ENCODE measurements at regions not wholly inside any gene's neighbourhood (a gene's known extent, or its start where the extent isn't known, plus 50 kb on each side); places are given as distances from the start of the nearest gene placed in this dataset.

GRCh38 chr9:111179577-111179976 is 141.3 kb upstream of the LPAR1 start:
- Histone ChIP-seq H3K9me3 (ENCODE audit: control insufficient read depth in 2 of 2, insufficient read depth in 1 of 2, low read length in 1 of 2) (no peaks in the 10 kb centered on the region), H3K27me3 (ENCODE audit: control insufficient read depth in 2 of 2, insufficient read depth in 1 of 2, low read length in 1 of 2) (no peaks in the 10 kb centered on the region), H3K27ac (ENCODE audit: low read depth in 1 of 2, low read length in 1 of 2) (no peak overlapping the region), H3K4me1 (ENCODE audit: control insufficient read depth in 2 of 2, insufficient read depth in 2 of 2, low read length in 2 of 2) (no peaks in the 10 kb centered on the region), H3K4me3 (ENCODE audit: low read length in 2 of 2) (no peak overlapping the region), H3K36me3 (ENCODE audit: control insufficient read depth in 2 of 2, insufficient read depth in 2 of 2, low read length in 1 of 2) (no peaks in the 10 kb centered on the region)
- WGBS: 22% methylated on average over 5 of the region's 5 CpGs
- DNase-seq (ENCODE audit: low read depth in 6 of 9, low spot score in 9 of 9): no peak

DNA sequence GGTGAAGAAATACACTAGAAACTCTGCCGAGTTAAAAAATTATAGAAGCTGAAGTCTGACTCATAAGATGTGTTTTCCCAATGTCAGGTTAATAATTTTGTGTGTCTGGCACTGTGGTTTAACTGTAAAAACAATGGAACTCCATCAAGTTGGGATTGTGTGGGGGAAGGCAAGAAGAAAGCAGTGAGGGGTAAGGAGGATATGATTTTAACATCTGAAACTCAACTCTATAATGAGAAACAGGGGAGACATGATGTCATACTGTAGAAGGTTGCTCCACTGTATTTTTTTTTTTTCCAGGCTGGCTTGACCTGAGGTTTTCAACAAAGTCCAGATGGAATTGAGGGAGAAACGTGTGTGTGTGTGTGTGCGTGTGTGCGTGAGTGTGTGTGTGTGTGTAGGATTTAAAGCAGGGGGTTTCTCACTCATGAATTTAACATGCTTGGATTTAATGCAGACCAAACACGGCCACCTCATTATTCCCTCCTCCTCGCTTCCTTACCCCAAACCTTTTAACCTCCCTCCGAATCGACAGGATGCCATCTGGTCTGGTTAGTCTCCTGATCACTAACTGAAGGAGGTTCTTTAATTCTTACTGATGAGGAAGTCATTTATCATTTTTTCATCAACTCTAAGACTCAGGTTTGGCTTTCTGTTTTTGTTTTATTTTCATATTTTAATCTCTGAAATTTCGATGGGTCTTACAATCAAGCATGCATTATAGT is 140.2 kb upstream of the LPAR1 start:
- Histone ChIP-seq H3K36me3 (ENCODE audit: control insufficient read depth in 2 of 2, insufficient read depth in 2 of 2, low read length in 1 of 2) (no peaks in the 10 kb centered on the region), H3K27me3 (ENCODE audit: control insufficient read depth in 2 of 2, insufficient read depth in 1 of 2, low read length in 1 of 2) (no peaks in the 10 kb centered on the region), H3K4me3 (ENCODE audit: low read length in 2 of 2) (no peak overlapping the region), H3K9me3 (ENCODE audit: control insufficient read depth in 2 of 2, insufficient read depth in 1 of 2, low read length in 1 of 2) (no peaks in the 10 kb centered on the region), H3K4me1 (ENCODE audit: control insufficient read depth in 2 of 2, insufficient read depth in 2 of 2, low read length in 2 of 2) (no peaks in the 10 kb centered on the region), H3K27ac (ENCODE audit: low read depth in 1 of 2, low read length in 1 of 2) (no peak overlapping the region)
- DNase-seq (ENCODE audit: low read depth in 6 of 9, low spot score in 9 of 9): no peak
- WGBS: 35% methylated on average over 9 of the region's 9 CpGs

- no peaks in the 10 kb centered on the region for H3K27me3 ChIP-seq (ENCODE audit: control insufficient read depth in 2 of 2, insufficient read depth in 1 of 2, low read length in 1 of 2)
- no peak overlapping the region for H3K4me3 ChIP-seq (ENCODE audit: low read length in 2 of 2)
- DNase-seq (ENCODE audit: low read depth in 6 of 9, low spot score in 9 of 9): no peak
- 94% methylated on average over 6 of the region's 6 CpGs for WGBS
- no peak overlapping the region for H3K27ac ChIP-seq (ENCODE audit: low read depth in 1 of 2, low read length in 1 of 2)
- H3K9me3 ChIP-seq (ENCODE audit: control insufficient read depth in 2 of 2, insufficient read depth in 1 of 2, low read length in 1 of 2): no peaks in the 10 kb centered on the region
- no peaks in the 10 kb centered on the region for H3K4me1 ChIP-seq (ENCODE audit: control insufficient read depth in 2 of 2, insufficient read depth in 2 of 2, low read length in 2 of 2)
- H3K36me3 ChIP-seq (ENCODE audit: control insufficient read depth in 2 of 2, insufficient read depth in 2 of 2, low read length in 1 of 2): no peaks in the 10 kb centered on the region
Observed at GRCh38 chr9:111176511-111176910, 138.2 kb upstream of the LPAR1 start.

DNA sequence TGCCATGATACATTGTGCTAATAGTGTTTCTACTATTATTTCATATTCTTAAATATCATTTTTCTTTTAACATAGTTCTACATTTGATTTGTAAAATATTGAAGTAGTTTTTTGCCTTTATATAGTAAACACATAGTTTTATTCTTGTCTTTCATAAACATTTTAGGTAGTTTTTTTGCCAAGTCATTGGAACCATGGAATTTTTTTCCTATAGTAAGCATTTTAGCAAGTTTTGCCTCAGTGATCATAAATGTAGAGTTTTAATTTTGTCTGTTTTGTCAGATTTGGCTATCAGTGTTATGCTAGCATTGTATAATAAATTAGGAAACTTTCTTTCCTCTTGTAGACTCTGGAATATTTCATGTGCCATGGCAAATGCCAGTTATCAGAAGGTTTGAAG is 137.1 kb upstream of the LPAR1 start:
- Histone ChIP-seq H3K9me3 (ENCODE audit: control insufficient read depth in 2 of 2, insufficient read depth in 1 of 2, low read length in 1 of 2) (no peaks in the 10 kb centered on the region), H3K4me1 (ENCODE audit: control insufficient read depth in 2 of 2, insufficient read depth in 2 of 2, low read length in 2 of 2) (no peaks in the 10 kb centered on the region), H3K4me3 (ENCODE audit: low read length in 2 of 2) (no peak overlapping the region), H3K27me3 (ENCODE audit: control insufficient read depth in 2 of 2, insufficient read depth in 1 of 2, low read length in 1 of 2) (no peaks in the 10 kb centered on the region), H3K36me3 (ENCODE audit: control insufficient read depth in 2 of 2, insufficient read depth in 2 of 2, low read length in 1 of 2) (no peaks in the 10 kb centered on the region), H3K27ac (ENCODE audit: low read depth in 1 of 2, low read length in 1 of 2) (no peak overlapping the region)
- no peak for DNase-seq (ENCODE audit: low read depth in 6 of 9, low spot score in 9 of 9)

- Histone ChIP-seq H3K4me1 (ENCODE audit: control insufficient read depth in 2 of 2, insufficient read depth in 2 of 2, low read length in 2 of 2) (no peaks in the 10 kb centered on the region), H3K4me3 (ENCODE audit: low read length in 2 of 2) (no peak overlapping the region), H3K27ac (ENCODE audit: low read depth in 1 of 2, low read length in 1 of 2) (no peak overlapping the region), H3K27me3 (ENCODE audit: control insufficient read depth in 2 of 2, insufficient read depth in 1 of 2, low read length in 1 of 2) (no peaks in the 10 kb centered on the region), H3K36me3 (ENCODE audit: control insufficient read depth in 2 of 2, insufficient read depth in 2 of 2, low read length in 1 of 2) (no peaks in the 10 kb centered on the region), H3K9me3 (ENCODE audit: control insufficient read depth in 2 of 2, insufficient read depth in 1 of 2, low read length in 1 of 2) (peaks cover 0 to 6% of the 10 kb centered on the region in 2 donors)
- no peak for DNase-seq (ENCODE audit: low read depth in 6 of 9, low spot score in 9 of 9)
- 97% methylated on average over 2 of the region's 2 CpGs for WGBS
Observed at GRCh38 chr9:111167341-111167740, 129.1 kb upstream of the LPAR1 start.

DNA sequence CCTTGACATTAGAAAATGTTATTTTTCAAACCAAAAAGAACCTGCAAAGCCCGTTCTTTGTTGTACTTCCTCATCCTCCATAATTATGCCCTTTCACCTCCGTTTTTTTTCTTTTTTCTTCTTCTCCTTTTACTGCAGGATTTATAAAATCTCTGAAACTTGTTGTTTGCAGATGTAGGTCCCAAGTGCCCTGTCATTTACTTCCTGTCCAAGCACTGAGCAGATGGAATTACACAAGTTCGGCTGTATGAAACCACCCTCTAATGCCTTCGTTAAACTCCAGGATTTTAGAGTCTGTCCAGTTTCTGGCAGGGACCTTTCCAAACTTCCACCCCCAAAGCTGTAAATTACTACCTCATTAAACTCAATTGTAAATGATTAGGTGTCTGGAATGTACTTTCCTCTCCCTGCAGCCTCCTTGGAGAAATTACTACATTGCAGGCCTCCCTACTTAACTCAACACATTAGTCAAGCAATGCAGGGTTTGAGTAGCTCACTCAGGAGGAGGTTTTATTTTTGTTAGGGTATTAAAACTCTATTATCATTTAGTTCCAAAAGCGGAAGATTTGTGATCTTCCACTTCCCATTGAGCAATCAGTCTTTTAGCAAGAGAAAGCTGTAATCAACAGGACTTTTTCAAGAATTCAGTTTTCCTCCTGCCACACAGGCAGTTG is 125.6 kb upstream of the LPAR1 start:
- Histone ChIP-seq H3K4me1 (ENCODE audit: control insufficient read depth in 2 of 2, insufficient read depth in 2 of 2, low read length in 2 of 2) (no peaks in the 10 kb centered on the region), H3K4me3 (ENCODE audit: low read length in 2 of 2) (no peak overlapping the region), H3K9me3 (ENCODE audit: control insufficient read depth in 2 of 2, insufficient read depth in 1 of 2, low read length in 1 of 2) (peaks cover 0 to 6% of the 10 kb centered on the region in 2 donors), H3K27me3 (ENCODE audit: control insufficient read depth in 2 of 2, insufficient read depth in 1 of 2, low read length in 1 of 2) (no peaks in the 10 kb centered on the region), H3K27ac (ENCODE audit: low read depth in 1 of 2, low read length in 1 of 2) (no peak overlapping the region), H3K36me3 (ENCODE audit: control insufficient read depth in 2 of 2, insufficient read depth in 2 of 2, low read length in 1 of 2) (no peaks in the 10 kb centered on the region)
- 86% methylated on average over 5 of the region's 5 CpGs for WGBS
- no peak for DNase-seq (ENCODE audit: low read depth in 6 of 9, low spot score in 9 of 9)

DNA sequence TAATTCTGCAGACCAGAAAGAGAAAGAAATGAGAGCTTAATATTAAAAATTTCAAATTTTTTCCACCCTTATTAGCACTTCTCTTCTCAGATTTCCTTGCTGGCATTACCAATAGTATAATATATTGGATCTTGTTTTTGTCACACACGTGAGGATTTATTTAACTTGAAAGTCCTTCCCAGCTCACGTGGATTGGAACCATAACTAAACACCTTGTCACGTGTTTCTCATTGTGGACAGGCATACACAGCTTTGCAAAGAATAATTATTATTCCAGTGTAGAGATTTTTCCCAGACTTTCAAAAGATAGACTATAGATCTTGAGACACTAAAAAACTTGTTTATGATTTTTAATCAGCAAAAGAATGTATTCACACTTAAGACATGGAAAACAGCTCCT is 123.8 kb upstream of the LPAR1 start:
- H3K36me3 ChIP-seq (ENCODE audit: control insufficient read depth in 2 of 2, insufficient read depth in 2 of 2, low read length in 1 of 2): no peaks in the 10 kb centered on the region
- H3K9me3 ChIP-seq (ENCODE audit: control insufficient read depth in 2 of 2, insufficient read depth in 1 of 2, low read length in 1 of 2): peaks cover 0 to 6% of the 10 kb centered on the region in 2 donors
- H3K4me1 ChIP-seq (ENCODE audit: control insufficient read depth in 2 of 2, insufficient read depth in 2 of 2, low read length in 2 of 2): no peaks in the 10 kb centered on the region
- DNase-seq (ENCODE audit: low read depth in 6 of 9, low spot score in 9 of 9): no peak
- H3K27ac ChIP-seq (ENCODE audit: low read depth in 1 of 2, low read length in 1 of 2): no peak overlapping the region
- no peaks in the 10 kb centered on the region for H3K27me3 ChIP-seq (ENCODE audit: control insufficient read depth in 2 of 2, insufficient read depth in 1 of 2, low read length in 1 of 2)
- WGBS: 95% methylated on average over 3 of the region's 3 CpGs
- no peak overlapping the region for H3K4me3 ChIP-seq (ENCODE audit: low read length in 2 of 2)

DNA sequence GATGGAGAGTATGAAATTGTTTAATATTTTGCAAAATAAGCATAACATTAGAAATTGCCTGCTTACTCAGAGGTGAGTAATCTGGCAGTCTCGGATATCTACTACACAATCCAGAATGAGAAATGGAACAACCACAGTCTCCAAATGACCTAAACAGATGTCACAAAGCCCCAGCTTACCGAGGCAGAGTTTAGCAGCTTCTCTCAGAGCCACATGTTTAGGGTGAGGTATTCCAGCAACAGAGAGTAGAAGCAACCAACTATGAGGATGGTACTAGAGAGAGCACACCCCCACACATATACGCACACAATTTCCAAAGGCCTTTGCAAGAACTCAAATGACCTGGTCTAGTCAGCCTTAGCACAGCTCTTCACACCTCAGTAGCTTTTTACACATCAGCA is 122.7 kb upstream of the LPAR1 start:
- no peaks in the 10 kb centered on the region for H3K27me3 ChIP-seq (ENCODE audit: control insufficient read depth in 2 of 2, insufficient read depth in 1 of 2, low read length in 1 of 2)
- no peak overlapping the region for H3K4me3 ChIP-seq (ENCODE audit: low read length in 2 of 2)
- H3K27ac ChIP-seq (ENCODE audit: low read depth in 1 of 2, low read length in 1 of 2): no peak overlapping the region
- H3K9me3 ChIP-seq (ENCODE audit: control insufficient read depth in 2 of 2, insufficient read depth in 1 of 2, low read length in 1 of 2): peaks cover 0 to 1% of the 10 kb centered on the region in 2 donors
- WGBS: 95% methylated on average over 3 of the region's 3 CpGs
- no peak for DNase-seq (ENCODE audit: low read depth in 6 of 9, low spot score in 9 of 9)
- H3K36me3 ChIP-seq (ENCODE audit: control insufficient read depth in 2 of 2, insufficient read depth in 2 of 2, low read length in 1 of 2): no peaks in the 10 kb centered on the region
- no peaks in the 10 kb centered on the region for H3K4me1 ChIP-seq (ENCODE audit: control insufficient read depth in 2 of 2, insufficient read depth in 2 of 2, low read length in 2 of 2)

DNA sequence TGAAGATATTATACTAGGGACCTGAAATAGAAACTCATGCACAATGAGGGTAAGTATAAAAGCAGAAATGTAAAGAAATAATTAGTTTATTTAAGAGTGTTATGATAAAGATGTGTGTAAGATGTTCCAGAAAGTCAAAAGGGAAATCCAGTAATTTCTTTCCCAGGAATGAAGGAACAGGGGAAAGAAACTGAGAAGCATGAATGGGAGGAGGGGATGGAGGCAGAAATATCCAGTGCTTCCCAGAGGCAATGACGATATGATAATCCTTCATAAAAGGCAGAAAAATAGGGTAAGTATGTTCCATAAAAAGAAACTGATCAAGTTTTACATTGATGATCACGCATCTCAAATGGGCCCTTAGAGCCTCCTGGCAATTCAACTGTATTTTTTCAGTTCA is 120.7 kb upstream of the LPAR1 start:
- Histone ChIP-seq H3K4me1 (ENCODE audit: control insufficient read depth in 2 of 2, insufficient read depth in 2 of 2, low read length in 2 of 2) (no peaks in the 10 kb centered on the region), H3K27ac (ENCODE audit: low read depth in 1 of 2, low read length in 1 of 2) (no peak overlapping the region), H3K4me3 (ENCODE audit: low read length in 2 of 2) (no peak overlapping the region), H3K27me3 (ENCODE audit: control insufficient read depth in 2 of 2, insufficient read depth in 1 of 2, low read length in 1 of 2) (no peaks in the 10 kb centered on the region), H3K9me3 (ENCODE audit: control insufficient read depth in 2 of 2, insufficient read depth in 1 of 2, low read length in 1 of 2) (no peaks in the 10 kb centered on the region), H3K36me3 (ENCODE audit: control insufficient read depth in 2 of 2, insufficient read depth in 2 of 2, low read length in 1 of 2) (no peaks in the 10 kb centered on the region)
- WGBS: 99% methylated on average over 2 of the region's 2 CpGs
- no peak for DNase-seq (ENCODE audit: low read depth in 6 of 9, low spot score in 9 of 9)
